ENCODE measurements at regions not wholly inside any gene's neighbourhood (a gene's known extent, or its start where the extent isn't known, plus 50 kb on each side); places are given as distances from the start of the nearest gene placed in this dataset.
"Not testable (repeated sequence)": the region's sequence is repeated elsewhere in the genome, so short reads cannot be mapped to it uniquely, and the experiment has no call there.

- no peak for DNase-seq
Observed at GRCh38 chr3:23116081-23116837, 86.9 kb upstream of the UBE2E2 start.

GRCh38 chr3:23117856-23118255 lies 85.3 kb upstream of the UBE2E2 start:
- DNase-seq = no peak

DNA sequence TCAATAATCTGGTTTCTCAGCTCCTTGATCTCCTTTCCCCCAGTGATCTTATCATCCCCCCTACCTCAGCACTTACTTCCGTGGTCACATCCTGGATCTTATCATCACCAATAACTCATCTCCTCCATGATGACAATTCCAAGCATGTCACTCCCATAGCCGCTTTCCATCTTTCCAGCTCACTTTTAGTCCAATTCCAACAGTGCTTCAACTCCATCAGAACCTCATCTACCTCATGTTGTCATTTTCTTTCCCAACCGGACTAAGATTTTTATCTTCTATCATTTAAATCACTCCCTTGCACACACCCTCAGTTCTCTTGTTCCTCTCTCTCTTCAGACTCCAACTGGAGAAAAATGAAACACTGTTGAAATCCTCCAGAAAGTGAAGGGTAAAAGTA lies 75.9 kb upstream of the UBE2E2 start:
- no peak for DNase-seq

GRCh38 chr3:23128655-23129054 lies 74.5 kb upstream of the UBE2E2 start:
- DNase-seq = no peak

DNA sequence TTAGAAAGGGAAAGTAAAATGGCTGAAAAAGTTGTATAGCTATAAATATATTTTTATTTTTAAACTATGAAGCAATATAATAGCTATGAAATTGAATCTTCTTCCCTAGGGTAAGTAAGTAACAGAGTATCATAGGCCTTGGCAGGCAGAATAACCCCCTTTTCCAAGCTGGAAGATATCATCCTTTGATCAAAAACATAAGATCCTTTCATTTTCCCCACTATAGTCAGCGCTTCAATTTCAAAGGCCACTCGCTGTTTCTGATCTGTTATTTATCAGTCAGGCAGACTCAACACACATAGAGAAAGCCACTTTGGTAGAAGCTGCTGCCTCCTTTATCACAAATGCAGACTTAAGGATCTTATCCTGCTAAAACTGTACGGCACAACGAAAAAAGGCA lies 74.0 kb upstream of the UBE2E2 start:
- no peak for DNase-seq

DNA sequence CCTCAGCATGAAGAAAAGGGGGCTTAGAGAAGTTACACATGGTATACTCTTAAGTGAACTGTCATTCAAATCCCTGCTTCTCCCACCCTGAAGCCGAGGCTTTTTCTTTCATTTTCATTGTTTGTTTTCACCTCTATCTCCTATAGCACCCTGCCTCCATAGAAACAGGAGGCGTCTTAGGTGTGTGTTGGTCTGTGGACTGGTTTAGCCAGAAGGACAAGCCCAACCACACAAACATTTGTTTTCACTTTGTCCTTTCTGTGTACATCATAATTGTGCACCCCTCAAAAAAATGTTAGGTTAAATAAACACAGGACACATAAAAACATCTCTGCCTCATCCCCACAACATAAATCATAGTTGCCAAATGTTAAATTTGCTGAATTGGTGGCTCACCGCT lies 73.3 kb upstream of the UBE2E2 start:
- DNase-seq = no peak

GRCh38 chr3:23130406-23130805 lies 72.7 kb upstream of the UBE2E2 start:
- DNase-seq = no peak

GRCh38 chr3:23135026-23135785 lies 67.9 kb upstream of the UBE2E2 start:
- no peak for DNase-seq

DNA sequence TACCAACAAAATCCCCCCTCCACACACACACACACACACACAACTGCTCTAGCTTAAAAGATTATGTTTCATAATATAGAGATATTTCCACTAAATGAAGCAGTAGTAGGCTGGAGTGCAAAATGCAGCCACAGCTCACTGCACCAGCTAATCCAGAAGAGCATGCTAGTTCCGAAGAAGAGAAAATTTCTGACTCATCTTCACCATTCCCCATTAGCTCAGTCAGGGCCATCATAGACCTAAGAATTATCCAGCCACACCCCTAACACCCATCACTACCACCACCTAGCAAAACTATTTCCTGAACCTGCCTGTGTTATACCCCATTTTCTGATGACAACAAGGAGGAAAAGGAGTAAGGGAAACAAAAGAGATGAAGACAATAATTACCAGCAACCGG lies 67.1 kb upstream of the UBE2E2 start:
- DNase-seq = no peak

GRCh38 chr3:23144051-23144450 lies 59.1 kb upstream of the UBE2E2 start:
- DNase-seq = not testable (repeated sequence)

DNA sequence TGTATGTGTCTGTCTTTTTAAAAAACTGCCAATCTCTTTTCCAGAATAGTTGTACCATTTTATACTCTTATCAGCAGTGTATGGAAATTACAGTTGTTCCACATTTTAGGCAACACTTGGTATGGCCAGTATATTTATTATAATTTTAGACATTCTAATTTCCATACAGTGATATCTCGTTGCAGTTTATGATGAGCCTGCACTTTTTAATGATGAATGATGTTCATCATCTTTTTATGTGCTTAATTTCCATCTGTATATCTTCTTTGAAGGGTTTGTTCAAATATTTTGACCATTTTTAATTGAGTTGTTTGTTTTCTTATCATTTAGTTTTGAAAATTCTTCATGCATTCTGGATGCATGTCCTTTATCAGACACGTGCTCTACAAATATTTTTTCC lies 57.0 kb upstream of the UBE2E2 start:
- no peak for DNase-seq

DNA sequence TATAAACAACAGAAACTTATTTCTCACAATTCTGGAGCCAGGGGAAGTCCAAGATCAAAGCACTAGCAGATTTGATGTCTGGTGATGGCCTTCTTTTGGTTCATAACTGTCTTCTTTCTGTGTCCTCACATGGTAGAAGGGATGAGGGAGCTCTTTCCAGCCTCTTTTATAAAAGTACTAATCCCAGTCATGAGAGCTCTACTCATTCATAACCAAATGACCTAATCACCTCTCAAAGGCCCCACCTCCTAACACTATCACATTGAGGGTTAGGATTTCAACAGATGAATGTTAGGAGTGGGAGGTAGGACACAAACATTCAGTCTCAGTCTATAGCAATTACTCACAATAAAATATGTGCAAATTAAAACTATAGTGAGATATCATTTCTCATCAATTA lies 50.1 kb upstream of the UBE2E2 start:
- no peak for DNase-seq

Data from NCI-H69 (cell line).